ENCODE measurements at regions not wholly inside any gene's neighbourhood (a gene's known extent, or its start where the extent isn't known, plus 50 kb on each side); places are given as distances from the start of the nearest gene placed in this dataset.

- H3K36me3 Mint-ChIP-seq = no peaks in the 10 kb centered on the region
- no peak overlapping the region for H3K27ac ChIP-seq (ENCODE audit: low read depth in 1 of 2, low read length in 2 of 2)
Observed at GRCh38 chr2:167322795-167323194, 434.5 kb downstream of the XIRP2 start.

GRCh38 chr2:167318581-167318980 is 430.3 kb downstream of the XIRP2 start:
- H3K4me2 ChIP-seq (replicated peaks; ENCODE audit: extremely low read depth, low read length, poor library complexity, severe bottlenecking) = no peak overlapping the region
- H3K9me3 ChIP-seq (replicated peaks in 1 of 2; ENCODE audit: control insufficient read depth in 1 of 2, insufficient read depth in 1 of 2, low read length in 2 of 2) = peaks cover 0 to 3% of the 10 kb centered on the region in 2 donors
- intact Hi-C loops (cut with micrococcal nuclease) = no loop called here
- H3K27me3 ChIP-seq (ENCODE audit: control insufficient read depth in 2 of 2, insufficient read depth in 2 of 2, low read length in 2 of 2) = no peaks in the 10 kb centered on the region
- no peaks in the 10 kb centered on the region for H3K4me1 ChIP-seq (ENCODE audit: control insufficient read depth in 1 of 2, insufficient read depth in 2 of 2, low read length in 2 of 2)
- no peak for TF ChIP-seq CTCF (IDR thresholded peaks at IDR 0.05)
- no peak overlapping the region for H3K4me3 Mint-ChIP-seq
- H3K79me2 ChIP-seq (ENCODE audit: insufficient read depth, low read length) = no peaks in the 10 kb centered on the region
- H4K20me1 ChIP-seq (ENCODE audit: insufficient read depth, low read length) = no peaks in the 10 kb centered on the region
- H3K27ac ChIP-seq (ENCODE audit: low read depth in 1 of 2, low read length in 2 of 2) = no peak overlapping the region
- H3K36me3 Mint-ChIP-seq = no peaks in the 10 kb centered on the region
- no peak overlapping the region for H2AFZ ChIP-seq (ENCODE audit: insufficient read depth, low read depth, low read length, poor library complexity, severe bottlenecking)
- H3K4me3 ChIP-seq (replicated peaks in 1 of 3; ENCODE audit: low read depth in 2 of 3, low read length in 3 of 3) = no peak overlapping the region
- no peak for DNase-seq
- no CpG with 5 or more reads among the region's 2 CpGs for WGBS (ENCODE audit: insufficient coverage)
- no peaks in the 10 kb centered on the region for H3K36me3 ChIP-seq (replicated peaks in 1 of 2; ENCODE audit: control insufficient read depth in 1 of 2, insufficient read depth in 2 of 2, low read length in 2 of 2)
- no peaks in the 10 kb centered on the region for H3K4me1 Mint-ChIP-seq
- H3K9me3 Mint-ChIP-seq = peaks cover 0 to 7% (median 0%) of the 10 kb centered on the region in 7 donors
- H3K27me3 Mint-ChIP-seq (ENCODE audit: low read depth in 3 of 3) = no peaks in the 10 kb centered on the region
- H3K27ac Mint-ChIP-seq = no peak overlapping the region
- H3K9ac ChIP-seq (ENCODE audit: insufficient read depth, low read length, poor library complexity, severe bottlenecking) = no peak overlapping the region

More at GRCh38 chr2:167322795-167323194, 434.5 kb downstream of the XIRP2 start:
- 100% methylated on average over 1 of the region's 2 CpGs for WGBS (ENCODE audit: insufficient coverage)
- no peak overlapping the region for H3K9ac ChIP-seq (ENCODE audit: insufficient read depth, low read length, poor library complexity, severe bottlenecking)
- no peaks in the 10 kb centered on the region for H3K36me3 ChIP-seq (replicated peaks in 1 of 2; ENCODE audit: control insufficient read depth in 1 of 2, insufficient read depth in 2 of 2, low read length in 2 of 2)
- intact Hi-C loops (cut with micrococcal nuclease) = no loop called here
- H3K9me3 ChIP-seq (replicated peaks in 1 of 2; ENCODE audit: control insufficient read depth in 1 of 2, insufficient read depth in 1 of 2, low read length in 2 of 2) = peaks cover 0 to 3% of the 10 kb centered on the region in 2 donors
- H3K4me1 ChIP-seq (ENCODE audit: control insufficient read depth in 1 of 2, insufficient read depth in 2 of 2, low read length in 2 of 2) = no peaks in the 10 kb centered on the region
- Mint-ChIP-seq H3K4me1 (no peaks in the 10 kb centered on the region), H3K4me3 (no peak overlapping the region), H3K27ac (no peak overlapping the region), H3K27me3 (ENCODE audit: low read depth in 3 of 3) (no peaks in the 10 kb centered on the region), H3K9me3 (peaks cover 0 to 9% (median 4%) of the 10 kb centered on the region in 7 donors)
- no peak overlapping the region for H2AFZ ChIP-seq (ENCODE audit: insufficient read depth, low read depth, low read length, poor library complexity, severe bottlenecking)
- DNase-seq = no peak
- no peaks in the 10 kb centered on the region for H3K79me2 ChIP-seq (ENCODE audit: insufficient read depth, low read length)
- H3K4me3 ChIP-seq (replicated peaks in 1 of 3; ENCODE audit: low read depth in 2 of 3, low read length in 3 of 3) = no peak overlapping the region
- H3K27me3 ChIP-seq (ENCODE audit: control insufficient read depth in 2 of 2, insufficient read depth in 2 of 2, low read length in 2 of 2) = no peaks in the 10 kb centered on the region
- H3K4me2 ChIP-seq (replicated peaks; ENCODE audit: extremely low read depth, low read length, poor library complexity, severe bottlenecking) = no peak overlapping the region
- H4K20me1 ChIP-seq (ENCODE audit: insufficient read depth, low read length) = no peaks in the 10 kb centered on the region
- TF ChIP-seq CTCF (IDR thresholded peaks at IDR 0.05) = no peak

Data from CD14-positive monocyte (primary cell).